Thoracic aorta (tissue), 2 donors: ENCODE measurements at regions not wholly inside any gene's neighbourhood (a gene's known extent, or its start where the extent isn't known, plus 50 kb on each side); places are given as distances from the start of the nearest gene placed in this dataset.

Source experiments
- ATAC-seq: fragments of 150-250 bp; one replicate; pipeline ENCODE4 v1.8.0; 2017; ENCODE audit warnings: low read depth; ENCODE audit not compliant: insufficient number of reproducible peaks, low FRiP score
- DNase-seq: peaks from one replicate; pipeline ENCODE4 v3.0.0-alpha.2; 2020; ENCODE audit warnings: low spot score
- H3K27ac ChIP-seq, 2 donors: fragments of 200-600 bp; sonication (generic); 1 replicate in 1 of 2; 2 replicates in 1 of 2; pipeline ENCODE4 v1.5.1; 2016; ENCODE audit warnings: mild to moderate bottlenecking in 2 of 2, moderate library complexity in 2 of 2
- H3K27me3 ChIP-seq: fragments of 200-600 bp; sonication (generic); replicated peaks from 2 replicates; pipeline ENCODE4 v1.6.0; 2016; ENCODE audit warnings: mild to moderate bottlenecking; ENCODE audit not compliant: insufficient read depth
- H3K36me3 ChIP-seq: fragments of 200-600 bp; sonication (generic); one replicate; pipeline ENCODE4 v1.5.1; 2016
- H3K4me1 ChIP-seq, 2 donors: fragments of 200-600 bp; sonication (generic); 1 replicate in 1 of 2; 2 replicates in 1 of 2; pipeline versions ENCODE4 v1.5.1 to v1.6.0; 2016; ENCODE audit warnings: low read depth in 2 of 2, mild to moderate bottlenecking in 1 of 2; ENCODE audit not compliant: control insufficient read depth in 1 of 2
- H3K4me3 ChIP-seq: fragments of 200-600 bp; sonication (generic); 2 replicates; pipeline ENCODE4 v1.5.1; 2016; ENCODE audit warnings: mild to moderate bottlenecking
- H3K9me3 ChIP-seq: fragments of 200-600 bp; sonication (generic); 2 replicates; pipeline ENCODE4 v1.5.1; 2016
- TF ChIP-seq, protein P1 (sequence below): fragments of 200-600 bp; sonication (generic); IDR thresholded peaks from one replicate; pipeline ENCODE4 v1.5.1; 2019; ENCODE audit warnings: antibody characterized with exemption

DNA sequence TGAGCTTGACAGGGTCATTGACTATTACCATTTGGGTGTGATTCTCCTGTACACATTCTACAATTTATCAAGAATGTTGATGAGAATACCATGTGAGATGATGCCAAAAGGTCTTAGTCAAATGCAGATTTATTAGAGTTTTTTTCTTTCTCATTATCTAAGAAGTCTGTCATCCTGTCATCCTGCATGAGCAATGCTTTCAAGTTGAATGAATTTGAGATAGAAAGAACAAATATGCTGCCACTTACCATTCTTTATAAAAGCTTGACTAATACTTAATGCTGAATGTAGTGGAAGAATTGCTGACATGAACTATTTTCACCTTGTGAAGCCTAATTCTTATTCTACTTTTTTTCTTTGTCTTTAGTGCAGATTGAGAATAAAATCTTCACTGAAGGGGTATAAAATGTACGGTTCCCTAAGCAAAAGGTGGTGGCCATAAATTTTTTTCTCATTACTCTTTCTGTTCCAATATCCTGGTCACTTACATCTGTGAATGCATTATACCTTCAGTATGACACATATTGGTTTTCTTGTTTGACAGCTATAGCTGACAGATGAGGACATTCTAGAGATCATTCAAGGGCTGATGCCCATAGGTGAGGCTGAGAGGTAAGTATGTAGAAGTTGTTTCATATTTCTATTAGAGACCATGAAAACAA, 1434.7 kb downstream of the SLITRK1 start:
- Histone ChIP-seq H3K4me3 (no peak overlapping the region), H3K4me1 (no peaks in the 10 kb centered on the region), H3K36me3 (no peaks in the 10 kb centered on the region), H3K27me3 (no peaks in the 10 kb centered on the region), H3K9me3 (no peaks in the 10 kb centered on the region), H3K27ac (no peak overlapping the region)
- TF ChIP-seq, protein P1, sequence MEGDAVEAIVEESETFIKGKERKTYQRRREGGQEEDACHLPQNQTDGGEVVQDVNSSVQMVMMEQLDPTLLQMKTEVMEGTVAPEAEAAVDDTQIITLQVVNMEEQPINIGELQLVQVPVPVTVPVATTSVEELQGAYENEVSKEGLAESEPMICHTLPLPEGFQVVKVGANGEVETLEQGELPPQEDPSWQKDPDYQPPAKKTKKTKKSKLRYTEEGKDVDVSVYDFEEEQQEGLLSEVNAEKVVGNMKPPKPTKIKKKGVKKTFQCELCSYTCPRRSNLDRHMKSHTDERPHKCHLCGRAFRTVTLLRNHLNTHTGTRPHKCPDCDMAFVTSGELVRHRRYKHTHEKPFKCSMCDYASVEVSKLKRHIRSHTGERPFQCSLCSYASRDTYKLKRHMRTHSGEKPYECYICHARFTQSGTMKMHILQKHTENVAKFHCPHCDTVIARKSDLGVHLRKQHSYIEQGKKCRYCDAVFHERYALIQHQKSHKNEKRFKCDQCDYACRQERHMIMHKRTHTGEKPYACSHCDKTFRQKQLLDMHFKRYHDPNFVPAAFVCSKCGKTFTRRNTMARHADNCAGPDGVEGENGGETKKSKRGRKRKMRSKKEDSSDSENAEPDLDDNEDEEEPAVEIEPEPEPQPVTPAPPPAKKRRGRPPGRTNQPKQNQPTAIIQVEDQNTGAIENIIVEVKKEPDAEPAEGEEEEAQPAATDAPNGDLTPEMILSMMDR = no peak
- ATAC-seq (no peak), DNase-seq (no peak)

DNA sequence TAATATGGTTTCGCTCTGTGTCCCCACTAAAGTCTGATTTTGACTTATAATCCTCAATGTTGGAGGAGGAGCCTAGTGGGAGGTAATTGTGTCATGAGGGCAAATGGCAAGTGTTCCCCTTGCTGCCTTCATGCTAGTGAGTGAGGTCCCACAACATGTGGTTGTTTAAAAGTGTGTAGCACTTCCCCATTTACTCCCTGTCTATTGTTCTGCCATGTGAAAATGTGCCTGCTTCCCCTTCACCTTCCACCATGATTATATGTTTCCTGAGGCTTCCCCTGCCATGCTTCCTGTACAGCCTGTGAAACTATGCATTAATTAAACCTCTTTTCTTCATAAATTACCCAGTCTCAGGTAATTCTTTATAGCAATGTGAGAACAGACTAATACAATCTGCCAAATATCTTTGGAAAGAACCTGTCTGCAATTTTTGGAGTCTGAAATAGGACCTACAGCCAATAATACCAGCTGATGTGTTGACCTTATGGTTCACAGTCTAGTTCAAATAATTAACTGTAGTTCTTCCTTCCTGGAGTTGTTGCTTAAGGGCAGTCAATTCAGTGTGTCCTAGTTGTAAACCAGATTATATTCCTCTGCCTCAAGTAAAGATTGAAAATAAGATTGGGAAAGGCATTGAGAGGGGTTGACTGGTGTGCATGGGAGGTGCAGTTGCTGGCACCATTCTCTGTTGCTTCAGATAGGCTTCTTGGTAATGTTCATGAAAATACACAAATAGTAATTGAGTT, 1442.9 kb downstream of the SLITRK1 start:
- no peaks in the 10 kb centered on the region for H3K36me3 ChIP-seq
- ATAC-seq = no peak
- TF ChIP-seq, protein P1 = no peak
- H3K27ac ChIP-seq = no peak overlapping the region
- no peaks in the 10 kb centered on the region for H3K9me3 ChIP-seq
- H3K4me1 ChIP-seq = no peaks in the 10 kb centered on the region
- no peak for DNase-seq
- H3K4me3 ChIP-seq = no peak overlapping the region
- no peaks in the 10 kb centered on the region for H3K27me3 ChIP-seq

DNA sequence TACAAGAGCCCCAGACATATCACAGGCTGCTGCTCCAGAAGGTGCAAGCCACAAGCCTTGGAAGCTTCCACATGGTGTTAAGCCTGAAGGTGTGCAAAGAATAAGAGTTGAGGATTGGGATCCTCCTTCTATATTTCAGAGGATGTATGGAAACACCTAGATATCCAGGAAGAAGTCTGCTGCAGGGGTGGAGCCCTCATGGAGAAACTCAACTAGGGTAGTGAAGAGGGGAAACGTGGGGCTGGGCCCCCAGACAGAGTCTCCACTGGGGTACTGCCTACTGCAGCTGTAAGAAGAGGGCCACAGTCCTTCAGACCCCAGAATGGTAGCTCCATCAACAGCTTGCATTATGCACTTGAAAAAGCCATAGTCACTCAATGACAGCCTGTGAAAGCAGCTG, 1444.0 kb downstream of the SLITRK1 start:
- Histone ChIP-seq H3K9me3 (no peaks in the 10 kb centered on the region), H3K4me3 (no peak overlapping the region), H3K27ac (no peak overlapping the region), H3K27me3 (no peaks in the 10 kb centered on the region), H3K36me3 (no peaks in the 10 kb centered on the region), H3K4me1 (no peaks in the 10 kb centered on the region)
- no peak for DNase-seq
- TF ChIP-seq, protein P1 = no peak
- no peak for ATAC-seq

DNA sequence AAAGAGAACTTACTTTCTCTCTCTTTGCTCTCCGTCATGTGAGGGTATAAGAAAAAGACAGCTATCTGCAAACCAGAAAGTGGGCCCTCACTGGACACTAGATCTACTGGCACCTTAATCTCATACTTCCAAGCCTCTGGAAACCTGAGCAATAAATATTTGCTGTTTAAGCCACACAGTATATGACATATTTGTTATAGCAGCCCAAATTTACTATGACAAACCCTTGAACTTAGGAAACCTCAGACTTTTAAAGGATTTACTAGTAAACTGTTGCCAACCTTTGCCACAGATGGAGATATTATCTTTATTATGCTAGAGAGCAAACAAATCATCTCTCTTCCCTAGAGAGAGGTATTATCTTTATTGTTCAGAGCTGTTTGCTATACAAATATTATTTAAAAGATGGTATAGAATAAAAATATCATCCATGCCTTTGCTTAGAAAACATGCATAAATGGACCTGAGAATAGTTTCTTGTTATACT, 1446.1 kb downstream of the SLITRK1 start:
- no peaks in the 10 kb centered on the region for H3K36me3 ChIP-seq
- no peaks in the 10 kb centered on the region for H3K4me1 ChIP-seq
- TF ChIP-seq, protein P1 = no peak
- H3K27ac ChIP-seq = no peak overlapping the region
- H3K27me3 ChIP-seq = no peaks in the 10 kb centered on the region
- DNase-seq (no peak), ATAC-seq (no peak)
- H3K9me3 ChIP-seq = no peaks in the 10 kb centered on the region
- no peak overlapping the region for H3K4me3 ChIP-seq

DNA sequence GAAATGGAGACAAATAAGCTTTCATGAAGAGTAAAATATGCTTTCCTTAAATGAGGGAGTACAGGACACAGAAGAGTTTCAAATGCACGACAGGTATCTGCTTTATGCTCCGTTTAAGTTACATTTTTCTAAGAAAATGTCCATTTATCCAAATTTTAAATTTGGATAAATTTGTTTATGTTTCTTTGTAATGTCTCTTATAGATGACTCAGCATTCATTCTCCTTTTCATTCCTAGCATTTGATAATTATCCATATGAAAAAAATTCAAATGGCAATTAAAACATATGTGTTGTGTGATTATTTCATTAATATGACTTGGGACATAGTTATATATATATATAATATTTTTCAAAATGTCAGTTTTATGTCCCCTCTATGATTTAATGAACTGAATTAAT, 1449.3 kb downstream of the SLITRK1 start:
- TF ChIP-seq, protein P1 = no peak
- Histone ChIP-seq H3K9me3 (no peaks in the 10 kb centered on the region), H3K27me3 (no peaks in the 10 kb centered on the region), H3K4me1 (no peaks in the 10 kb centered on the region), H3K27ac (no peak overlapping the region), H3K36me3 (no peaks in the 10 kb centered on the region), H3K4me3 (no peak overlapping the region)
- DNase-seq = no peak
- ATAC-seq = no peak
